SK-N-SH treated with all-trans-retinoic acid at 6 μM for 48 hours (cell line): ENCODE measurements at regions not wholly inside any gene's neighbourhood (a gene's known extent, or its start where the extent isn't known, plus 50 kb on each side); places are given as distances from the start of the nearest gene placed in this dataset.

Experiments
- ARNTL ChIP-seq: fragments of 450-650 bp; formaldehyde crosslinking; IDR thresholded peaks from 2 replicates; pipeline ENCODE4 v1.5.0; 2020; ENCODE audit warnings: low read depth, mild to moderate bottlenecking, moderate library complexity, borderline replicate concordance
- ESRRG ChIP-seq: fragments of 250-450 bp; sonication (Bioruptor Pico); IDR thresholded peaks from 2 replicates; pipeline ENCODE4 v1.6.1; 2021; ENCODE audit warnings: mild to moderate bottlenecking
- OSR1 ChIP-seq: fragments of 250-450 bp; sonication (Bioruptor Pico); IDR thresholded peaks from 2 replicates; pipeline ENCODE4 v1.8.0; 2022; ENCODE audit warnings: moderate library complexity, mild to moderate bottlenecking, inconsistent platforms
- POU6F1 ChIP-seq: fragments of 250-450 bp; sonication (Bioruptor Pico); IDR thresholded peaks from 2 replicates; pipeline ENCODE4 v1.8.0; 2021; ENCODE audit warnings: low read depth, mild to moderate bottlenecking, moderate library complexity, borderline replicate concordance
- RARB ChIP-seq: fragments of 250-450 bp; sonication (Bioruptor Pico); IDR thresholded peaks from 2 replicates; pipeline ENCODE4 v1.8.0; 2021; ENCODE audit warnings: mild to moderate bottlenecking, moderate library complexity
- TOX ChIP-seq: fragments of 250-450 bp; sonication (Bioruptor Pico); IDR thresholded peaks from 2 replicates; pipeline ENCODE4 v1.8.0; 2021; ENCODE audit warnings: mild to moderate bottlenecking, moderate library complexity, borderline replicate concordance
- ZFP30 ChIP-seq: fragments of 450-650 bp; formaldehyde crosslinking; IDR thresholded peaks from 2 replicates; pipeline ENCODE4 v1.5.0; 2022; ENCODE audit warnings: mild to moderate bottlenecking, moderate library complexity
- ZNF565 ChIP-seq: fragments of 450-650 bp; formaldehyde crosslinking; conservative IDR thresholded peaks from 2 replicates; pipeline ENCODE4 v1.5.0; 2020; ENCODE audit warnings: low read depth, mild to moderate bottlenecking, moderate library complexity
- ZNF70 ChIP-seq: fragments of 450-650 bp; formaldehyde crosslinking; IDR thresholded peaks from 2 replicates; pipeline ENCODE4 v1.5.0; 2020; ENCODE audit warnings: mild to moderate bottlenecking, moderate library complexity
- TF ChIP-seq, protein P1 (sequence below): fragments of 250-450 bp; sonication (Bioruptor Pico); IDR thresholded peaks from 2 replicates; pipeline ENCODE4 v1.5.1; 2020; ENCODE audit warnings: low read depth, mild to moderate bottlenecking, moderate library complexity
- TF ChIP-seq, protein P2 (sequence below): fragments of 250-450 bp; sonication (Bioruptor Pico); IDR thresholded peaks from 2 replicates; pipeline ENCODE4 v1.8.0; 2020; ENCODE audit warnings: mild to moderate bottlenecking, moderate library complexity, borderline replicate concordance

- TF ChIP-seq OSR1 (CRISPR knock-in tag) (no peak), ZNF70 (no peak), TOX (CRISPR knock-in tag) (no peak), RARB (CRISPR knock-in tag) (no peak), POU6F1 (no peak), ZFP30 (CRISPR knock-in tag) (no peak), ARNTL (CRISPR knock-in tag) (no peak), ESRRG (CRISPR knock-in tag) (no peak), ZNF565 (CRISPR knock-in tag) (no peak)
- TF ChIP-seq, protein P1, sequence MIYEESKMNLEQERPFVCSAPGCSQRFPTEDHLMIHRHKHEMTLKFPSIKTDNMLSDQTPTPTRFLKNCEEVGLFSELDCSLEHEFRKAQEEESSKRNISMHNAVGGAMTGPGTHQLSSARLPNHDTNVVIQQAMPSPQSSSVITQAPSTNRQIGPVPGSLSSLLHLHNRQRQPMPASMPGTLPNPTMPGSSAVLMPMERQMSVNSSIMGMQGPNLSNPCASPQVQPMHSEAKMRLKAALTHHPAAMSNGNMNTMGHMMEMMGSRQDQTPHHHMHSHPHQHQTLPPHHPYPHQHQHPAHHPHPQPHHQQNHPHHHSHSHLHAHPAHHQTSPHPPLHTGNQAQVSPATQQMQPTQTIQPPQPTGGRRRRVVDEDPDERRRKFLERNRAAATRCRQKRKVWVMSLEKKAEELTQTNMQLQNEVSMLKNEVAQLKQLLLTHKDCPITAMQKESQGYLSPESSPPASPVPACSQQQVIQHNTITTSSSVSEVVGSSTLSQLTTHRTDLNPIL (CRISPR knock-in tag): no peak
- TF ChIP-seq, protein P2, sequence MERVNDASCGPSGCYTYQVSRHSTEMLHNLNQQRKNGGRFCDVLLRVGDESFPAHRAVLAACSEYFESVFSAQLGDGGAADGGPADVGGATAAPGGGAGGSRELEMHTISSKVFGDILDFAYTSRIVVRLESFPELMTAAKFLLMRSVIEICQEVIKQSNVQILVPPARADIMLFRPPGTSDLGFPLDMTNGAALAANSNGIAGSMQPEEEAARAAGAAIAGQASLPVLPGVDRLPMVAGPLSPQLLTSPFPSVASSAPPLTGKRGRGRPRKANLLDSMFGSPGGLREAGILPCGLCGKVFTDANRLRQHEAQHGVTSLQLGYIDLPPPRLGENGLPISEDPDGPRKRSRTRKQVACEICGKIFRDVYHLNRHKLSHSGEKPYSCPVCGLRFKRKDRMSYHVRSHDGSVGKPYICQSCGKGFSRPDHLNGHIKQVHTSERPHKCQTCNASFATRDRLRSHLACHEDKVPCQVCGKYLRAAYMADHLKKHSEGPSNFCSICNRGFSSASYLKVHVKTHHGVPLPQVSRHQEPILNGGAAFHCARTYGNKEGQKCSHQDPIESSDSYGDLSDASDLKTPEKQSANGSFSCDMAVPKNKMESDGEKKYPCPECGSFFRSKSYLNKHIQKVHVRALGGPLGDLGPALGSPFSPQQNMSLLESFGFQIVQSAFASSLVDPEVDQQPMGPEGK (CRISPR knock-in tag): no peak
Measured at GRCh38 chr1:106266786-106267185, 789.7 kb upstream of the PRMT6 start.
